A549 (cell line): ENCODE measurements at regions not wholly inside any gene's neighbourhood (a gene's known extent, or its start where the extent isn't known, plus 50 kb on each side); places are given as distances from the start of the nearest gene placed in this dataset.

Source experiments
- ATOH8 ChIP-seq: fragments of 250-450 bp; sonication (Bioruptor Pico); IDR thresholded peaks from 2 replicates; pipeline ENCODE4 v1.5.0; 2020; ENCODE audit warnings: low read depth, mild to moderate bottlenecking, moderate library complexity
- EP300 ChIP-seq, 2 experiments: fragments of >200 bp; sonication (Bioruptor Twin); formaldehyde crosslinking; IDR thresholded peaks; 2 replicates in 1 of 2; 3 replicates in 1 of 2; pipeline ENCODE4 v1.6.1; 2016 to 2017
- ESRRA ChIP-seq: fragments of 150-350 bp; IDR thresholded peaks from 2 replicates; pipeline ENCODE4 v1.6.1; 2014; ENCODE audit warnings: mild to moderate bottlenecking, low read length, borderline replicate concordance
- JUN ChIP-seq, 2 experiments: fragments of >200 bp; sonication (Bioruptor Twin); formaldehyde crosslinking; IDR thresholded peaks; 2 replicates in 1 of 2; 3 replicates in 1 of 2; pipeline ENCODE4 v1.6.1; 2016 to 2017
- MAX ChIP-seq: IDR thresholded peaks from 2 replicates; pipeline ENCODE4 v1.6.1; 2012
- MYC ChIP-seq: IDR thresholded peaks from 2 replicates; pipeline ENCODE4 v1.6.1; 2012; ENCODE audit warnings: mild to moderate bottlenecking, inconsistent platforms, low read length, improper control_type of control experiment, borderline replicate concordance
- NR3C1 ChIP-seq: fragments of >200 bp; sonication (Bioruptor Twin); formaldehyde crosslinking; IDR thresholded peaks from 3 replicates; pipeline ENCODE4 v1.6.1; 2017
- POLR2A ChIP-seq: IDR thresholded peaks from 2 replicates; pipeline ENCODE4 v1.6.1; 2012; ENCODE audit warnings: mild to moderate bottlenecking, low read length
- POLR2AphosphoS2 ChIP-seq: conservative IDR thresholded peaks from 2 replicates; pipeline ENCODE4 v1.6.1; 2012; ENCODE audit warnings: low read length, improper control_type of control experiment, inconsistent platforms
- RAD21 ChIP-seq, 2 experiments: fragments of >200 bp in 1 of 2; sonication (Bioruptor Twin) in 1 of 2; formaldehyde crosslinking in 1 of 2; IDR thresholded peaks in 1 of 2; conservative IDR thresholded peaks in 1 of 2; 2 replicates in 1 of 2; 3 replicates in 1 of 2; pipeline ENCODE4 v1.6.1; 2012 to 2018; ENCODE audit warnings: inconsistent platforms in 1 of 2
- RCOR1 ChIP-seq: fragments of 150-350 bp; IDR thresholded peaks from 2 replicates; pipeline ENCODE4 v1.6.1; 2014; ENCODE audit warnings: antibody characterized with exemption, low read length, low read depth
- SREBF2 ChIP-seq: fragments of 450-650 bp; IDR thresholded peaks from 2 replicates; pipeline ENCODE4 v1.6.1; 2014; ENCODE audit warnings: mild to moderate bottlenecking, moderate library complexity
- TF ChIP-seq, protein P1 (sequence below): fragments of >200 bp; sonication (Bioruptor Twin); formaldehyde crosslinking; IDR thresholded peaks from 3 replicates; pipeline ENCODE4 v1.5.1; 2016

DNA sequence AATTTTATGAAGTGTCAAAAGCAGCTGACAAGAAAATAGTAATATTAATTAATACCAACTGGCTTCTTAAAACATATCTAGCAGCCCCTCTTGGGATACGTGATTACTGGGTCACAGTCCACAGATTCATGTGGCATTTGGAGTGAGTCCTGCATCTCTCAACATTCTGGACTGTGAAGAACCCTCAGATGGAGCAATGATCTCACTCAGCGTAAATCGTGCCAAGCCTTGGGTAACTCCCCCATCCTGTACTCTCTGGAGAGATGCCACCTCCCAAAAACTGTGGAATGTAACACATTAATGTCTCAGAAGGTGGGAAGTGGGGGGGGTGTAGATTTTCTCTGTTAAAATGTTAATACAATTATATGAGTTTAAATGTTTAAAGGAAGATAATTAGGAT lies 118.2 kb upstream of the IQCM start:
- TF ChIP-seq, protein P1, sequence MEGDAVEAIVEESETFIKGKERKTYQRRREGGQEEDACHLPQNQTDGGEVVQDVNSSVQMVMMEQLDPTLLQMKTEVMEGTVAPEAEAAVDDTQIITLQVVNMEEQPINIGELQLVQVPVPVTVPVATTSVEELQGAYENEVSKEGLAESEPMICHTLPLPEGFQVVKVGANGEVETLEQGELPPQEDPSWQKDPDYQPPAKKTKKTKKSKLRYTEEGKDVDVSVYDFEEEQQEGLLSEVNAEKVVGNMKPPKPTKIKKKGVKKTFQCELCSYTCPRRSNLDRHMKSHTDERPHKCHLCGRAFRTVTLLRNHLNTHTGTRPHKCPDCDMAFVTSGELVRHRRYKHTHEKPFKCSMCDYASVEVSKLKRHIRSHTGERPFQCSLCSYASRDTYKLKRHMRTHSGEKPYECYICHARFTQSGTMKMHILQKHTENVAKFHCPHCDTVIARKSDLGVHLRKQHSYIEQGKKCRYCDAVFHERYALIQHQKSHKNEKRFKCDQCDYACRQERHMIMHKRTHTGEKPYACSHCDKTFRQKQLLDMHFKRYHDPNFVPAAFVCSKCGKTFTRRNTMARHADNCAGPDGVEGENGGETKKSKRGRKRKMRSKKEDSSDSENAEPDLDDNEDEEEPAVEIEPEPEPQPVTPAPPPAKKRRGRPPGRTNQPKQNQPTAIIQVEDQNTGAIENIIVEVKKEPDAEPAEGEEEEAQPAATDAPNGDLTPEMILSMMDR, result no peak
- TF ChIP-seq POLR2A (no peak), RAD21 (conservative IDR thresholded peaks at IDR 0.05 in 1 of 2, IDR thresholded peaks at IDR 0.05 in 1 of 2) (no peak), ATOH8 (CRISPR knock-in tag) (no peak), RCOR1 (no peak), NR3C1 (no peak), MAX (no peak), EP300 (IDR thresholded peaks at IDR 0.05) (no peak), SREBF2 (no peak), ESRRA (no peak), JUN (IDR thresholded peaks at IDR 0.05) (no peak), POLR2AphosphoS2 (no peak), MYC (no peak)
